DND-41 (cell line): ENCODE measurements at regions not wholly inside any gene's neighbourhood (a gene's known extent, or its start where the extent isn't known, plus 50 kb on each side); places are given as distances from the start of the nearest gene placed in this dataset.

Source experiments
- CTCF ChIP-seq: IDR thresholded peaks from 2 replicates; pipeline ENCODE4 v1.5.1; 2012; ENCODE audit warnings: borderline replicate concordance, low read length, moderate library complexity, mild to moderate bottlenecking; ENCODE audit not compliant: poor library complexity, severe bottlenecking; ENCODE audit errors: extremely low read depth
- EZH2 ChIP-seq: IDR thresholded peaks from 3 replicates; pipeline ENCODE4 v1.6.1; 2012; ENCODE audit warnings: borderline replicate concordance, low read depth, mild to moderate bottlenecking, moderate library complexity, low read length, inconsistent platforms; ENCODE audit not compliant: severe bottlenecking

- TF ChIP-seq CTCF, result no peak
- TF ChIP-seq EZH2, result no peak
Measured at GRCh38 chr9:14437354-14438231, 123.7 kb upstream of the NFIB start.
